Fibroblast of lung (primary cell): ENCODE measurements at regions not wholly inside any gene's neighbourhood (a gene's known extent, or its start where the extent isn't known, plus 50 kb on each side); places are given as distances from the start of the nearest gene placed in this dataset.

Experiments
- DNase-seq, 2 donors: peaks; one replicate each; pipeline versions ENCODE4 v3.0.0 to v3.0.0-alpha.2; 2010; ENCODE audit warnings: low read depth in 2 of 2
- H2AFZ ChIP-seq: 2 replicates; pipeline ENCODE4 v1.5.1; 2012; ENCODE audit warnings: low read length, control low read depth, inconsistent platforms
- H3K27ac ChIP-seq: 2 replicates; pipeline ENCODE4 v1.5.1; 2011; ENCODE audit warnings: low read length, control low read depth; ENCODE audit not compliant: insufficient read depth
- H3K27me3 ChIP-seq: 2 replicates; pipeline ENCODE4 v1.5.1; 2011; ENCODE audit warnings: mild to moderate bottlenecking, low read length; ENCODE audit not compliant: control insufficient read depth, insufficient read depth
- H3K36me3 ChIP-seq: 2 replicates; pipeline ENCODE4 v1.5.1; 2011; ENCODE audit warnings: low read length; ENCODE audit not compliant: control insufficient read depth, insufficient read depth
- H3K4me1 ChIP-seq: 2 replicates; pipeline ENCODE4 v1.5.1; 2011; ENCODE audit warnings: low read length; ENCODE audit not compliant: control insufficient read depth, insufficient read depth; ENCODE audit errors: extremely low read depth
- H3K4me2 ChIP-seq: 2 replicates; pipeline ENCODE4 v1.5.1; 2011; ENCODE audit warnings: low read length, control low read depth; ENCODE audit not compliant: insufficient read depth; ENCODE audit errors: extremely low read depth
- H3K4me3 ChIP-seq, 4 experiments: fragments of 200-600 bp in 1 of 4; sonication (generic) in 1 of 4; replicated peaks in 1 of 4; 2 replicates each; pipeline ENCODE4 v1.5.1; 2011 to 2016; ENCODE audit warnings: low read length in 4 of 4, low read depth in 3 of 4, mild to moderate bottlenecking in 3 of 4, control low read depth in 2 of 4, inconsistent platforms in 1 of 4, mixed read lengths in 1 of 4; ENCODE audit not compliant: insufficient read depth in 1 of 4; ENCODE audit errors: control extremely low read depth in 1 of 4
- H3K79me2 ChIP-seq: 2 replicates; pipeline ENCODE4 v1.5.1; 2012; ENCODE audit warnings: mild to moderate bottlenecking, low read length, inconsistent platforms; ENCODE audit not compliant: control insufficient read depth, insufficient read depth
- H3K9ac ChIP-seq: 2 replicates; pipeline ENCODE4 v1.5.1; 2011; ENCODE audit warnings: mild to moderate bottlenecking, low read length, control low read depth; ENCODE audit not compliant: insufficient read depth
- H3K9me3 ChIP-seq: 2 replicates; pipeline ENCODE4 v1.5.1; 2012; ENCODE audit warnings: low read depth, low read length; ENCODE audit not compliant: control insufficient read depth, insufficient read depth
- H4K20me1 ChIP-seq: 2 replicates; pipeline ENCODE4 v1.5.1; 2011; ENCODE audit warnings: low read length; ENCODE audit not compliant: control insufficient read depth, insufficient read depth; ENCODE audit errors: extremely low read depth
- EZH2 ChIP-seq: IDR thresholded peaks from 2 replicates; pipeline ENCODE4 v1.5.1; 2012; ENCODE audit warnings: low read length, control low read depth, mild to moderate bottlenecking; ENCODE audit errors: missing control alignments
- TF ChIP-seq, protein P1 (sequence below), 2 donors: IDR thresholded peaks in 1 of 2; conservative IDR thresholded peaks in 1 of 2; 1 replicate in 1 of 2; 2 replicates in 1 of 2; pipeline ENCODE4 v1.5.1; 2011 to 2012; ENCODE audit warnings: low read length in 2 of 2, control low read depth in 1 of 2, inconsistent platforms in 1 of 2, low read depth in 1 of 2, mild to moderate bottlenecking in 1 of 2

DNA sequence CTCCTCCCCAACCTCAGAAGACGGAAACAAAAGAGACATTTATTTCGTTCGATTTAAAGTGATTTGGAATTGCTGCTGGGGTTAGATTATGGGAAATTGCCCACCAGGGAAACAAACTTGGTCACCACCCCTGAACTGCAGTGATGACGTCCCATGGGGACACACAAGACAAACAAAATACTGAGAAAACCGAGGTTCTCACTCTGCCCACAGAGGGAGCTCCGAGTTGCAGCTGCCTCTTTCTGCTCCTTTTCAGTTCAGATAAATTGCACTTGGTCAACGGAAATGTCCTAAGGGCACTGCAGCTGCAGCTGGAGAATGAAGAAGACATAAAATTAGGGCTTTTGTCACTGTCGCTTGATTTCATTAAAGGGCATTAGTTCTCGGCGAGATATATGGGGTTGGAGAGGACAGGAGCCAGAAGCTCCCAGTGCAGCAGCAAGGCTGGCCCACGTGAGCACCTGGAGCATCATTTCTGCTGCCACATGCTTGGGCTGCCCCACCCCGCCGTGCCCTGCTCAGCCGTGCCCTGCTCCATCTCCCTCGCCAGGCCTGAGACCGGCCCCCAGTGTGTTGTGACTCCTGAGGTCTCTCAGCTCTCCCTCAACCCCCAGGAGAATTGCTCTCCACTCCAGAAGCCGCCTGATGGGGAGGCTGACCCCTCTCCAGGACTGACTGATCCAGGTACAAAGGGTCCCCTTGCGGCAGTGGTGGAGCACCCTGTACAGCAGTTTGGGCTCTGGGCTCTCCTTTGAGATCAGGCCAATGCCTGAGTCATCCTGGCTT is 231.7 kb upstream of the AJAP1 start:
- no peak overlapping the region for H3K4me2 ChIP-seq
- H3K36me3 ChIP-seq = no peaks in the 10 kb centered on the region
- TF ChIP-seq, protein P1, sequence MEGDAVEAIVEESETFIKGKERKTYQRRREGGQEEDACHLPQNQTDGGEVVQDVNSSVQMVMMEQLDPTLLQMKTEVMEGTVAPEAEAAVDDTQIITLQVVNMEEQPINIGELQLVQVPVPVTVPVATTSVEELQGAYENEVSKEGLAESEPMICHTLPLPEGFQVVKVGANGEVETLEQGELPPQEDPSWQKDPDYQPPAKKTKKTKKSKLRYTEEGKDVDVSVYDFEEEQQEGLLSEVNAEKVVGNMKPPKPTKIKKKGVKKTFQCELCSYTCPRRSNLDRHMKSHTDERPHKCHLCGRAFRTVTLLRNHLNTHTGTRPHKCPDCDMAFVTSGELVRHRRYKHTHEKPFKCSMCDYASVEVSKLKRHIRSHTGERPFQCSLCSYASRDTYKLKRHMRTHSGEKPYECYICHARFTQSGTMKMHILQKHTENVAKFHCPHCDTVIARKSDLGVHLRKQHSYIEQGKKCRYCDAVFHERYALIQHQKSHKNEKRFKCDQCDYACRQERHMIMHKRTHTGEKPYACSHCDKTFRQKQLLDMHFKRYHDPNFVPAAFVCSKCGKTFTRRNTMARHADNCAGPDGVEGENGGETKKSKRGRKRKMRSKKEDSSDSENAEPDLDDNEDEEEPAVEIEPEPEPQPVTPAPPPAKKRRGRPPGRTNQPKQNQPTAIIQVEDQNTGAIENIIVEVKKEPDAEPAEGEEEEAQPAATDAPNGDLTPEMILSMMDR (conservative IDR thresholded peaks at IDR 0.05 in 1 of 2, IDR thresholded peaks at IDR 0.05 in 1 of 2; ENCODE audit: low read depth in 1 of 2, low read length in 2 of 2) = no peak
- no peak for TF ChIP-seq EZH2
- H3K9ac ChIP-seq = no peak overlapping the region
- DNase-seq = no peak
- peaks cover 1% of the 10 kb centered on the region for H3K9me3 ChIP-seq
- no peak overlapping the region for H3K27ac ChIP-seq
- H3K4me1 ChIP-seq = no peaks in the 10 kb centered on the region
- H3K4me3 ChIP-seq = no peak overlapping the region
- H4K20me1 ChIP-seq = no peaks in the 10 kb centered on the region
- H2AFZ ChIP-seq = no peak overlapping the region
- no peaks in the 10 kb centered on the region for H3K79me2 ChIP-seq
- H3K27me3 ChIP-seq = no peaks in the 10 kb centered on the region

DNA sequence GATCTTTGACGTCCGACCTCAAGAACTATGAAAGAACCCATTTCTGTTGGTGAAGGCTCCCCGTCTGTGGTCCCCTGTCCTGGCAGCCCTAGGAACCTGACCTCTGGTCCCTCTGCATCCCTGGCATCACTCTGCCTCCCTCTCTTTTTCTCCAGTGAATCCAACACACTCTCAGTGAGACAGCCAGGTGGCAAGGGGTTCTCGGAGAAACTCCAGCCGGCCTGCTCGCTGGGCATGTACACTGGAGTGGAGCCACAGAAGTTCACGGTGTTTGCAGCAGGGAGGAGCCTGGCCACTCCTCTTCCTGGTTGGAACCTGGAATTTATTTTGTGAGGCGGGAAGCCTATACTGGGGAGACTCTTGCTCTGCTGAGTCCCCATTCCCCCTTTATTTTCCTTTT is 230.2 kb upstream of the AJAP1 start:
- H3K27ac ChIP-seq = no peak overlapping the region
- TF ChIP-seq, protein P1 (conservative IDR thresholded peaks at IDR 0.05 in 1 of 2, IDR thresholded peaks at IDR 0.05 in 1 of 2; ENCODE audit: low read depth in 1 of 2, low read length in 2 of 2) = no peak
- TF ChIP-seq EZH2 = no peak
- H2AFZ ChIP-seq = no peak overlapping the region
- H3K79me2 ChIP-seq = no peaks in the 10 kb centered on the region
- no peaks in the 10 kb centered on the region for H3K4me1 ChIP-seq
- no peaks in the 10 kb centered on the region for H3K36me3 ChIP-seq
- peaks cover 2% of the 10 kb centered on the region for H3K9me3 ChIP-seq
- no peaks in the 10 kb centered on the region for H4K20me1 ChIP-seq
- no peak for DNase-seq
- no peaks in the 10 kb centered on the region for H3K27me3 ChIP-seq
- H3K4me2 ChIP-seq = no peak overlapping the region
- H3K9ac ChIP-seq = no peak overlapping the region
- H3K4me3 ChIP-seq = no peak overlapping the region

DNA sequence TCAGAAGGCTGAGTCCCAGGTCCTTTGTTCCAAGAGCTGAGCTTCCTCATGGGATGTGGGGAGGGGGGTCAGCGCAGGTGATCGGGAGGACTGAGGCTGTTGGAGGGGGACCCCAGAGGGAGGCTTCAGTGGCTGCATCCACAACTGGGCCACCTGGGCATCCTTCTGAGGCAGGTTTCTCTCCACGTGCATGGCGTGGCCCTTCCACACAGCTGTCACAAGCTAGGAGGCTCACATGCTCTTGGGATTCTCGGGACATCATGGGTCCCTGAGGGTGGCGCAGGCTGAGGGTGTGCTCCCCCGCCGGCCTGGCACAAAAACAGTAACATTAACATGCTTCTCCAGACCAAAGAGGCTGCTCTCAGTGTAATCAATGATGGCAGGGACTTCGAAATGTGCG is 229.6 kb upstream of the AJAP1 start:
- Histone ChIP-seq H3K4me2 (no peak overlapping the region), H3K4me3 (no peak overlapping the region), H4K20me1 (no peaks in the 10 kb centered on the region), H3K9ac (no peak overlapping the region), H2AFZ (no peak overlapping the region), H3K27me3 (no peaks in the 10 kb centered on the region), H3K36me3 (no peaks in the 10 kb centered on the region), H3K4me1 (no peaks in the 10 kb centered on the region), H3K79me2 (no peaks in the 10 kb centered on the region), H3K9me3 (peaks cover 2% of the 10 kb centered on the region), H3K27ac (no peak overlapping the region)
- no peak for DNase-seq
- TF ChIP-seq, protein P1 (conservative IDR thresholded peaks at IDR 0.05 in 1 of 2, IDR thresholded peaks at IDR 0.05 in 1 of 2; ENCODE audit: low read depth in 1 of 2, low read length in 2 of 2) = no peak
- no peak for TF ChIP-seq EZH2
